GM12872 (cell line): ENCODE measurements at regions not wholly inside any gene's neighbourhood (a gene's known extent, or its start where the extent isn't known, plus 50 kb on each side); places are given as distances from the start of the nearest gene placed in this dataset.

Experiments used
- TF ChIP-seq, protein P1 (sequence below): IDR thresholded peaks from 3 replicates; pipeline ENCODE4 v1.5.1; 2011; ENCODE audit warnings: low read depth, mild to moderate bottlenecking, low read length, moderate library complexity; ENCODE audit not compliant: insufficient read depth

DNA sequence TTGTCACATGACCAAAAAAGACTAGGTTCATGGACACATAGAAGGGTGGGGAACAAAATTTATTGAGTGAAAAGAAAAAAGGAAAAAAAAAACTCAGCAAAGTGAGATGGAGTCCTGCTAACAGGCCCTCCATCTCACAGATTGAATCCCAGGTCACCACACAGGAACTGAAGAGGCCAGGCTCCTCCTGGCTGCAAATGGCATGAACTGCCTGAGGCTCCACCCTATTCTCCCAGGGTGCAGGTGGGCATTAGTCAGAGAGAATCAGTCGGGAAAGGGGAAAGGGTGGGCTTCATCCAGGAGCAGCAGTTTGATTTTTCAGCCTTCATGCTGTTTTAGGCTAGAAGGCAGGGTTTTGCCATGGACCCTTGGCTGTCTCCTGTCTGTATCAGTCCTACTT is 128.5 kb upstream of the GRID2 start:
- TF ChIP-seq, protein P1, sequence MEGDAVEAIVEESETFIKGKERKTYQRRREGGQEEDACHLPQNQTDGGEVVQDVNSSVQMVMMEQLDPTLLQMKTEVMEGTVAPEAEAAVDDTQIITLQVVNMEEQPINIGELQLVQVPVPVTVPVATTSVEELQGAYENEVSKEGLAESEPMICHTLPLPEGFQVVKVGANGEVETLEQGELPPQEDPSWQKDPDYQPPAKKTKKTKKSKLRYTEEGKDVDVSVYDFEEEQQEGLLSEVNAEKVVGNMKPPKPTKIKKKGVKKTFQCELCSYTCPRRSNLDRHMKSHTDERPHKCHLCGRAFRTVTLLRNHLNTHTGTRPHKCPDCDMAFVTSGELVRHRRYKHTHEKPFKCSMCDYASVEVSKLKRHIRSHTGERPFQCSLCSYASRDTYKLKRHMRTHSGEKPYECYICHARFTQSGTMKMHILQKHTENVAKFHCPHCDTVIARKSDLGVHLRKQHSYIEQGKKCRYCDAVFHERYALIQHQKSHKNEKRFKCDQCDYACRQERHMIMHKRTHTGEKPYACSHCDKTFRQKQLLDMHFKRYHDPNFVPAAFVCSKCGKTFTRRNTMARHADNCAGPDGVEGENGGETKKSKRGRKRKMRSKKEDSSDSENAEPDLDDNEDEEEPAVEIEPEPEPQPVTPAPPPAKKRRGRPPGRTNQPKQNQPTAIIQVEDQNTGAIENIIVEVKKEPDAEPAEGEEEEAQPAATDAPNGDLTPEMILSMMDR = no peak

DNA sequence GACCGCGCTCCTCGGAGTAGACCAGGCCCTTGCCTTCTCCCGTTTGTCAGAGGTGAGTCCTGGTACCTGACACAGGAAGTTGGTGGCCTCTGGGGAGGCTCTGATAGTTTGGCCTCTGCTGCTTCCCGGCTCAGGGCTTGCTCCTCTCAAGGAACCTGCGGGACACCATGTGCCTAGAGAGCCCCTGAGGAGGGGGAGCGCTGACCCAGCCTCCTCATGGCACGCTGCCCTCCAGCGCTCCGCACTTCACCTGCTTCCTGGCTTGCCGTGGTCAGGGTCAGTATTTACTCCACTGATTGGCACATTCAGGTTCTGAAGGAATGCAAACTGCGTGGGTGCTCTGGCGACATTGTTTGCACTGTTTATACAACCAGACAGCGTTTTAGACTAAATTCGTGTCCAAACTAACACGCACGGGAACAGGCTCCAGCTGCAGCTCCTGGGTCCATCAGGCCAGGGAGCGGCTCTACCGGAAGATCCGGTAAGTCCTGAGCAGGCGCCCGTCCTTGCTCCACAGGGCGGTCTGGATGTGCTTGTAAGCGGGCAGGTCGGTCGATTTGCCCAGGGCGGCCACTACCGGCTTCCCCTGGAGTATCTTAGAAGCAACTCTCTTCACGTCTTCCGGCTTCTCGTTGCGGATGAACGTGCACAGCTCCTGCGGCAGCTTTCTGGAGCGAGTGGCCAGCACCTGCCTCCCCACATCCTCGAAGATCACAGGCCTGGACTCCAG is 121.6 kb upstream of the GRID2 start:
- TF ChIP-seq, protein P1 = no peak

GRCh38 chr4:92182736-92183407 is 120.9 kb upstream of the GRID2 start:
- TF ChIP-seq, protein P1 = no peak

DNA sequence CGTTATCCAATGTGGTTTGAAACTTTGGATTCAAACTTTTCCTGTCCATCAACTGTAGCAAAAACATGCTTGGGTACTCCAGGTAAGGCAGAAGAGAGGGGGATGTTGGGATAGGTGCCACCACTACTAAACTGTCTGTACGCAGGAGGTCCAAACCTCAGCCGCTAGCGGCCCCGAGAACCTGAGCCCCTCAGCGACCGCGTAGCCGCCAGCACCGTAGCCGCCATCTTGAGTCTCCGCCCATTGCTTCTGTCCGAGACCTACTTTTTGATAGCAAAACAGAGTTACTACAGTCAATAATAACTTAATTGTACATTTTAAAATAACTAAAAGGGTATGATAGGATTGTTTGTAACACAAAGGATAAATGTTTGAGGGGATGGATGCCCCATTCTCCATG is 119.9 kb upstream of the GRID2 start:
- TF ChIP-seq, protein P1 = no peak

DNA sequence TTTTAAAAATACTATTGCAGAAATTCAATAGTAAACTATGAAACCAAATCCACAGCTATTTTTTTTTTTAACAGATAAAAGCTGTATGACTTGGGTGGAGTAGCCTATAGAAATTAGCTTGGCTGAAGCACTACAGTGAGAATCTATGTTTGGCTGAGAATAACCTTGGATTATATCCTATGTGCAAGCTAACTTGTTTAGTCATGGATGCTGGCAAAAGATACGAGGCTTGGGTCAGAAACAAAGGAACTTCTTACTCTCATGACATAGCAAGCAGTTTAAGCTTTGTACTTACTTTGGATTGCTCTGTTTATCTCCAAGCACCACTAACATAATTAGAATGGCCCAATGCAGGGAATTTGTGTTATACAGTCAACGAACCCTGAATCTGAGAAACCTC is 119.2 kb upstream of the GRID2 start:
- TF ChIP-seq, protein P1 = no peak

DNA sequence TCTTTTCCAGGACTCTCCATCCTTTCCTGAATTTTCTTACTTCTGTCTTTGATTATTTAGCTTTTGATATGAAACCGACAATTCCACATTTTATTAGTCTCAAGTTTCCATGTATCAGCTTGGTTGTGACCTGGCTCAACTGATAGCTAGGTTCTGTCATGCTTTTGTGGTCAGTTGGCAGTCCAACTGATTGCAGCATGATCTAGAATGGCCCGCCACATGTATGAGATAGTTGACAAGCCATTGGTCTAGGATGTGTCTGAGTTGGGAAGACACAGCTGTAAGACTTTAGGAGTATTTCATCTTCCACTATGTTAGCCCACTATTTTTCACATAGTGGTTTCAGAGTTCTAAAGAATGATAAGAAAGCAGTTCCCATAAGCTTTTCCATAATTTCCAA is 117.5 kb upstream of the GRID2 start:
- TF ChIP-seq, protein P1 = no peak

DNA sequence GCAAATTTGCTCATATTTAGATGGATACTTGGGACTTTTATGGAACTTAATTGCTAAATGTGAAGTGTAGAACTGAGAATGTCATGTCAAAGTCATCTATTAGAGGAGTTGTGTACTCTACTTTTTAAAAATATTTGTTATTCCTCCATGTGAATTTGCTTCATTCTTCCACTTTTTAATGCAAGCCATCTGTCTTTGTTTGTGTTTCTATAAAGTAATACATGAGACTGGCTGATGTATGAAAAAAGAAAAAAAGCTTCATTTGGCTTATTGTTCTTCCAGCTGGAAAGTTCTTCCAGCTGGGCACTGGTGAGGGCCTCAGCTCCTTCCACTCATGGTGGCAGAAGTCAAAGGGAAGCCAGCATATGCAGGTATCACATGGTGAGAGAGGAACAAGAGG is 114.6 kb upstream of the GRID2 start:
- TF ChIP-seq, protein P1 = no peak
